Astrocyte (in vitro differentiated cells and primary cell): ENCODE measurements at regions not wholly inside any gene's neighbourhood (a gene's known extent, or its start where the extent isn't known, plus 50 kb on each side); places are given as distances from the start of the nearest gene placed in this dataset.

Experiments
- DNase-seq: peaks from one replicate; pipeline ENCODE4 v3.0.0-alpha.2; 2010; ENCODE audit warnings: low read depth
- FAIRE-seq: peaks from 2 replicates; lab custom pipeline; 2011; peaks lifted over from hg19 to GRCh38; lab: Jason Lieb, UNC
- H2AFZ ChIP-seq: 2 replicates; pipeline ENCODE4 v1.6.0; 2012; ENCODE audit warnings: low read depth, low read length, inconsistent platforms
- H3K27ac ChIP-seq: 2 replicates; pipeline ENCODE4 v1.5.1; 2011; ENCODE audit warnings: low read depth, low read length, inconsistent platforms
- H3K27me3 ChIP-seq: 2 replicates; pipeline ENCODE4 v1.6.0; 2011; ENCODE audit warnings: low read length, inconsistent platforms; ENCODE audit not compliant: insufficient read depth
- H3K36me3 ChIP-seq: 2 replicates; pipeline ENCODE4 v1.5.1; 2011; ENCODE audit warnings: low read length, inconsistent platforms; ENCODE audit not compliant: insufficient read depth
- H3K4me1 ChIP-seq: 2 replicates; pipeline ENCODE4 v1.5.1; 2011; ENCODE audit warnings: low read length, inconsistent platforms; ENCODE audit not compliant: insufficient read depth
- H3K4me2 ChIP-seq: 2 replicates; pipeline ENCODE4 v1.6.0; 2012; ENCODE audit warnings: low read length, inconsistent platforms
- H3K4me3 ChIP-seq: 2 replicates; pipeline ENCODE4 v1.5.1; 2011; ENCODE audit warnings: low read depth, mild to moderate bottlenecking, low read length, inconsistent platforms; ENCODE audit not compliant: insufficient read depth
- H3K79me2 ChIP-seq: 2 replicates; pipeline ENCODE4 v1.6.0; 2012; ENCODE audit warnings: mild to moderate bottlenecking, low read length, inconsistent platforms; ENCODE audit not compliant: insufficient read depth
- H3K9ac ChIP-seq: 2 replicates; pipeline ENCODE4 v1.6.0; 2012; ENCODE audit warnings: mild to moderate bottlenecking, low read length, inconsistent platforms
- H3K9me3 ChIP-seq: 2 replicates; pipeline ENCODE4 v1.5.1; 2012; ENCODE audit warnings: low read depth, mild to moderate bottlenecking, low read length, inconsistent platforms; ENCODE audit not compliant: insufficient read depth
- H4K20me1 ChIP-seq: 2 replicates; pipeline ENCODE4 v1.6.0; 2012; ENCODE audit warnings: low read length, inconsistent platforms; ENCODE audit not compliant: insufficient read depth
- H3K27ac Mint-ChIP-seq: one replicate; pipeline ENCODE4 v1.8.0; 2021; ENCODE audit warnings: mild to moderate bottlenecking, mixed read lengths; ENCODE audit not compliant: unreplicated experiment
- H3K27me3 Mint-ChIP-seq: one replicate; pipeline ENCODE4 v1.8.0; 2021; ENCODE audit warnings: low read depth, mixed read lengths; ENCODE audit not compliant: unreplicated experiment
- H3K36me3 Mint-ChIP-seq: one replicate; pipeline ENCODE4 v1.8.0; 2021; ENCODE audit warnings: low read depth, mixed read lengths; ENCODE audit not compliant: unreplicated experiment
- H3K4me1 Mint-ChIP-seq: one replicate; pipeline ENCODE4 v1.8.0; 2021; ENCODE audit warnings: low read depth, mixed read lengths; ENCODE audit not compliant: unreplicated experiment
- H3K4me3 Mint-ChIP-seq: one replicate; pipeline ENCODE4 v1.8.0; 2021; ENCODE audit warnings: mild to moderate bottlenecking, moderate library complexity, mixed read lengths; ENCODE audit not compliant: unreplicated experiment
- H3K9me3 Mint-ChIP-seq: one replicate; pipeline ENCODE4 v1.8.0; 2021; ENCODE audit warnings: mild to moderate bottlenecking, mixed read lengths; ENCODE audit not compliant: unreplicated experiment
- CTCF ChIP-seq: IDR thresholded peaks from 2 replicates; pipeline ENCODE4 v1.5.1; 2011; ENCODE audit warnings: low read depth, mild to moderate bottlenecking, inconsistent platforms, low read length, moderate library complexity; ENCODE audit not compliant: insufficient read depth
- EZH2 ChIP-seq: IDR thresholded peaks from 2 replicates; pipeline ENCODE4 v1.6.1; 2012; ENCODE audit warnings: mild to moderate bottlenecking, low read length, inconsistent platforms; ENCODE audit not compliant: insufficient read depth

GRCh38 chr13:89136678-89137077, 1465.5 kb downstream of the SLITRK5 start:
- DNase-seq = no peak
- FAIRE-seq = no peak

GRCh38 chr13:89150362-89150761, 1479.2 kb downstream of the SLITRK5 start:
- H3K9me3 ChIP-seq = no peaks in the 10 kb centered on the region
- no peak for TF ChIP-seq CTCF
- FAIRE-seq = no peak
- Mint-ChIP-seq H3K36me3 (no peaks in the 10 kb centered on the region), H3K4me3 (no peak overlapping the region), H3K4me1 (no peaks in the 10 kb centered on the region), H3K27me3 (no peaks in the 10 kb centered on the region), H3K27ac (no peak overlapping the region), H3K9me3 (no peaks in the 10 kb centered on the region)
- no peak overlapping the region for H3K4me3 ChIP-seq
- H3K27ac ChIP-seq = no peak overlapping the region
- no peaks in the 10 kb centered on the region for H3K4me1 ChIP-seq
- H3K36me3 ChIP-seq = no peaks in the 10 kb centered on the region
- no peaks in the 10 kb centered on the region for H3K27me3 ChIP-seq
- no peak overlapping the region for H3K9ac ChIP-seq
- no peak overlapping the region for H3K4me2 ChIP-seq
- H4K20me1 ChIP-seq = no peaks in the 10 kb centered on the region
- no peaks in the 10 kb centered on the region for H3K79me2 ChIP-seq
- peak; percentile 14 for DNase-seq
- H2AFZ ChIP-seq = no peak overlapping the region

More at GRCh38 chr13:89136678-89137077, 1465.5 kb downstream of the SLITRK5 start:
- Histone ChIP-seq H3K4me1 (no peaks in the 10 kb centered on the region), H4K20me1 (no peaks in the 10 kb centered on the region), H3K9me3 (no peaks in the 10 kb centered on the region), H3K79me2 (no peaks in the 10 kb centered on the region), H3K36me3 (no peaks in the 10 kb centered on the region), H3K27ac (no peak overlapping the region), H3K27me3 (no peaks in the 10 kb centered on the region), H3K9ac (no peak overlapping the region), H3K4me3 (no peak overlapping the region), H2AFZ (no peak overlapping the region), H3K4me2 (no peak overlapping the region)
- Mint-ChIP-seq H3K27me3 (no peaks in the 10 kb centered on the region), H3K4me3 (no peak overlapping the region), H3K27ac (no peak overlapping the region), H3K9me3 (no peaks in the 10 kb centered on the region), H3K36me3 (no peaks in the 10 kb centered on the region), H3K4me1 (peaks cover 11% of the 10 kb centered on the region)
- TF ChIP-seq EZH2 = no peak
- TF ChIP-seq CTCF = no peak

- Histone ChIP-seq H3K4me3 (no peak overlapping the region), H4K20me1 (no peaks in the 10 kb centered on the region), H2AFZ (no peak overlapping the region), H3K27me3 (no peaks in the 10 kb centered on the region), H3K9ac (no peak overlapping the region), H3K79me2 (no peaks in the 10 kb centered on the region), H3K9me3 (no peaks in the 10 kb centered on the region), H3K4me2 (no peak overlapping the region), H3K4me1 (no peaks in the 10 kb centered on the region), H3K36me3 (no peaks in the 10 kb centered on the region), H3K27ac (no peak overlapping the region)
- Mint-ChIP-seq H3K9me3 (no peaks in the 10 kb centered on the region), H3K36me3 (no peaks in the 10 kb centered on the region), H3K4me1 (peaks cover 7% of the 10 kb centered on the region), H3K4me3 (no peak overlapping the region), H3K27me3 (no peaks in the 10 kb centered on the region), H3K27ac (no peak overlapping the region)
- FAIRE-seq (no peak), DNase-seq (peak; percentile 6)
- no peak for TF ChIP-seq EZH2
- no peak for TF ChIP-seq CTCF
These were observed 1482.8 kb downstream of the SLITRK5 start for GRCh38 chr13:89153941-89154340.
